H1 (cell line): ENCODE measurements at regions not wholly inside any gene's neighbourhood (a gene's known extent, or its start where the extent isn't known, plus 50 kb on each side); places are given as distances from the start of the nearest gene placed in this dataset.

Experiments used
- CEBPB ChIP-seq: IDR thresholded peaks from 2 replicates; pipeline ENCODE4 v1.6.1; 2012; ENCODE audit warnings: low read depth, low read length
- EZH2 ChIP-seq: fragments of 200-600 bp; sonication (generic); IDR thresholded peaks from 2 replicates; pipeline ENCODE4 v1.7.1; 2012; ENCODE audit warnings: low read depth, mild to moderate bottlenecking, moderate library complexity, low read length, inconsistent platforms; ENCODE audit not compliant: severe bottlenecking
- YY1 ChIP-seq: IDR thresholded peaks from 2 replicates; pipeline ENCODE4 v1.6.1; 2011; ENCODE audit warnings: low read depth, mild to moderate bottlenecking, low read length

- no peak for TF ChIP-seq CEBPB
- TF ChIP-seq YY1, result no peak
- TF ChIP-seq EZH2, result no peak
These were observed 489.2 kb upstream of the ZMIZ1 start for GRCh38 chr10:78579576-78579975.
